ENCODE measurements at regions not wholly inside any gene's neighbourhood (a gene's known extent, or its start where the extent isn't known, plus 50 kb on each side); places are given as distances from the start of the nearest gene placed in this dataset.

GRCh38 chr2:234355021-234355720, 141.7 kb downstream of the ARL4C start:
- no peak overlapping the region for H3K9ac ChIP-seq (ENCODE audit: insufficient read depth, low read depth, low read length)
- FAIRE-seq (no peak), ATAC-seq (no peak), DNase-seq (ENCODE audit: low spot score) (no peak)
- no peaks in the 10 kb centered on the region for H3K79me2 ChIP-seq (ENCODE audit: insufficient read depth, low read length)
- H3K9me3 ChIP-seq (ENCODE audit: low read length), result peaks cover 10% of the 10 kb centered on the region; the same call in 1 of the 2 replicates
- H3K4me1 ChIP-seq (ENCODE audit: insufficient read depth, low read length), result no peaks in the 10 kb centered on the region
- WGBS (ENCODE audit: low lambda C conversion rate), result 4% methylated on average over 11 of the region's 12 CpGs
- intact Hi-C loops (cut with micrococcal nuclease; ENCODE audit: unreplicated experiment), result no loop called here
- no peak for TF ChIP-seq PRMT3 (CRISPR knock-in tag; IDR thresholded peaks at IDR 0.05; ENCODE audit: borderline replicate concordance, low read depth)
- TF ChIP-seq ZNF367 (CRISPR knock-in tag; IDR thresholded peaks at IDR 0.05; ENCODE audit: borderline replicate concordance), result no peak
- no peak for TF ChIP-seq ZNF678 (CRISPR knock-in tag; IDR thresholded peaks at IDR 0.05)
- TF ChIP-seq DNMT3B (CRISPR knock-in tag; conservative IDR thresholded peaks at IDR 0.05), result no peak
- TF ChIP-seq ZFP1 (CRISPR knock-in tag; IDR thresholded peaks at IDR 0.05), result no peak
- TF ChIP-seq ZBTB37 (CRISPR knock-in tag; IDR thresholded peaks at IDR 0.05), result no peak
- TF ChIP-seq ZNF879 (CRISPR knock-in tag; IDR thresholded peaks at IDR 0.05), result no peak
- TF ChIP-seq DPF2 (CRISPR knock-in tag; IDR thresholded peaks at IDR 0.05; ENCODE audit: borderline replicate concordance, low read depth), result no peak
- no peak for TF ChIP-seq CEBPG (CRISPR knock-in tag; IDR thresholded peaks at IDR 0.05)
- TF ChIP-seq YY1 (IDR thresholded peaks at IDR 0.05; ENCODE audit: insufficient read depth, insufficient replicate concordance, low read depth, low read length), result no peak
- TF ChIP-seq SOX13 (IDR thresholded peaks at IDR 0.05), result no peak
- TF ChIP-seq SOX13 (CRISPR knock-in tag; conservative IDR thresholded peaks at IDR 0.05 in 1 of 2, IDR thresholded peaks at IDR 0.05 in 1 of 2), result no peak
- no peak for TF ChIP-seq BRD4 (CRISPR knock-in tag; IDR thresholded peaks at IDR 0.05)
- no peak for TF ChIP-seq GZF1 (CRISPR knock-in tag; IDR thresholded peaks at IDR 0.05)
- TF ChIP-seq RAD21 (CRISPR knock-in tag; IDR thresholded peaks at IDR 0.05), result no peak
- no peak for TF ChIP-seq ZNF431 (CRISPR knock-in tag; IDR thresholded peaks at IDR 0.05; ENCODE audit: borderline replicate concordance, low read depth)
- TF ChIP-seq, protein P1, sequence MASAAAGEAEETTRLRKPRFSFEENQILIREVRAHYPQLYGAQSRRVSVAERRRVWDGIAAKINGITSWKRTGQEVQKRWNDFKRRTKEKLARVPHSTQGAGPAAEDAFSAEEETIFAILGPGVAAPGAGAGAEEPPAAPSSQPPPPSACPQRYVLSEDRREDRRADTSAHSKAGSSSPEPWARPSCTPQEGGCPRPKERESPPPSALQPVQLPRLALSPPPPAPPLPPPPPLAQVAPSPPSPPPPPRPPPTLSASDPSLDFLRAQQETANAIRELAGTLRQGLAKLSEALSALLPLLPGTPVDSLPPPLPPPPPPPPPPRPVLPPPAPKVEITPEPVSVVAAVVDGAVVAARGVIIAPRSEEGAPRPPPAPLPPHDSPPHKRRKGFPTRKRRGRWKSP (CRISPR knock-in tag; IDR thresholded peaks at IDR 0.05), result no peak
- TF ChIP-seq, protein P2, sequence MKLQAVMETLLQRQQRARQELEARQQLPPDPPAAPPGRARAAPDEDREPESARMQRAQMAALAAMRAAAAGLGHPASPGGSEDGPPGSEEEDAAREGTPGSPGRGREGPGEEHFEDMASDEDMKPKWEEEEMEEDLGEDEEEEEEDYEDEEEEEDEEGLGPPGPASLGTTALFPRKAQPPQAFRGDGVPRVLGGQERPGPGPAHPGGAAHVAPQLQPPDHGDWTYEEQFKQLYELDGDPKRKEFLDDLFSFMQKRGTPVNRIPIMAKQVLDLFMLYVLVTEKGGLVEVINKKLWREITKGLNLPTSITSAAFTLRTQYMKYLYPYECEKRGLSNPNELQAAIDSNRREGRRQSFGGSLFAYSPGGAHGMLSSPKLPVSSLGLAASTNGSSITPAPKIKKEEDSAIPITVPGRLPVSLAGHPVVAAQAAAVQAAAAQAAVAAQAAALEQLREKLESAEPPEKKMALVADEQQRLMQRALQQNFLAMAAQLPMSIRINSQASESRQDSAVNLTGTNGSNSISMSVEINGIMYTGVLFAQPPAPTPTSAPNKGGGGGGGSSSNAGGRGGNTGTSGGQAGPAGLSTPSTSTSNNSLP (IDR thresholded peaks at IDR 0.05; ENCODE audit: low read depth, low read length), result no peak
- TF ChIP-seq, protein P3, sequence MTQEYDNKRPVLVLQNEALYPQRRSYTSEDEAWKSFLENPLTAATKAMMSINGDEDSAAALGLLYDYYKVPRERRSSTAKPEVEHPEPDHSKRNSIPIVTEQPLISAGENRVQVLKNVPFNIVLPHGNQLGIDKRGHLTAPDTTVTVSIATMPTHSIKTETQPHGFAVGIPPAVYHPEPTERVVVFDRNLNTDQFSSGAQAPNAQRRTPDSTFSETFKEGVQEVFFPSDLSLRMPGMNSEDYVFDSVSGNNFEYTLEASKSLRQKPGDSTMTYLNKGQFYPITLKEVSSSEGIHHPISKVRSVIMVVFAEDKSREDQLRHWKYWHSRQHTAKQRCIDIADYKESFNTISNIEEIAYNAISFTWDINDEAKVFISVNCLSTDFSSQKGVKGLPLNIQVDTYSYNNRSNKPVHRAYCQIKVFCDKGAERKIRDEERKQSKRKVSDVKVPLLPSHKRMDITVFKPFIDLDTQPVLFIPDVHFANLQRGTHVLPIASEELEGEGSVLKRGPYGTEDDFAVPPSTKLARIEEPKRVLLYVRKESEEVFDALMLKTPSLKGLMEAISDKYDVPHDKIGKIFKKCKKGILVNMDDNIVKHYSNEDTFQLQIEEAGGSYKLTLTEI (CRISPR knock-in tag; conservative IDR thresholded peaks at IDR 0.05), result no peak
- POLR2A ChIA-PET, result no interaction called here
- no peak overlapping the region for H2AFZ ChIP-seq (ENCODE audit: low read length)
- no TSS peak for BruUV-seq (replicated peaks)
- no peak overlapping the region for H3K4me3 ChIP-seq (replicated peaks in 1 of 3; ENCODE audit: insufficient read depth in 1 of 3, low read depth in 2 of 3, low read length in 3 of 3)
- no peak overlapping the region for H3K27ac ChIP-seq (ENCODE audit: extremely low read length, insufficient read depth, low read length)
- CTCF ChIA-PET (ENCODE audit: low intra/inter-chr PET ratio, low total read pairs), result no interaction called here
- H3K27me3 ChIP-seq (ENCODE audit: control insufficient read depth in 1 of 2, insufficient read depth in 2 of 2, low read length in 2 of 2), result peaks cover 2 to 8% of the 10 kb centered on the region in 2 experiments; a peak in 2 of 5 replicates
- H3K36me3 ChIP-seq (replicated peaks in 1 of 2; ENCODE audit: control insufficient read depth in 1 of 2, insufficient read depth in 2 of 2, low read length in 2 of 2), result no peaks in the 10 kb centered on the region
- H3K4me2 ChIP-seq (ENCODE audit: low read depth, low read length), result no peak overlapping the region
- no peaks in the 10 kb centered on the region for H4K20me1 ChIP-seq (ENCODE audit: insufficient read depth, low read length)
- in situ Hi-C loops (cut with HindIII; ENCODE audit: extremely low pct_ligation_motif_present, low pct_unique_long_range_greater_than_20kb), result no loop called here

Measured in HepG2 (cell line).